Activated naive CD8-positive, alpha-beta T cell treated with anti-CD3 and anti-CD28 coated beads for 36 hours (primary cell): ENCODE measurements at regions not wholly inside any gene's neighbourhood (a gene's known extent, or its start where the extent isn't known, plus 50 kb on each side); places are given as distances from the start of the nearest gene placed in this dataset.
"Not testable (repeated sequence)": the region's sequence is repeated elsewhere in the genome, so short reads cannot be mapped to it uniquely, and the experiment has no call there.

Experiments
- DNase-seq: peaks from one replicate; pipeline ENCODE4 v3.0.0; 2021
- H3K27ac Mint-ChIP-seq: one replicate; pipeline ENCODE4 v1.8.0; 2022; ENCODE audit warnings: mild to moderate bottlenecking, moderate library complexity, mixed read lengths
- H3K27me3 Mint-ChIP-seq: one replicate; pipeline ENCODE4 v1.8.0; 2022; ENCODE audit warnings: mild to moderate bottlenecking, mixed read lengths
- H3K36me3 Mint-ChIP-seq: one replicate; pipeline ENCODE4 v1.8.0; 2021; ENCODE audit warnings: mild to moderate bottlenecking, mixed read lengths
- H3K4me1 Mint-ChIP-seq: one replicate; pipeline ENCODE4 v1.8.0; 2021; ENCODE audit warnings: mixed read lengths
- H3K4me3 Mint-ChIP-seq: one replicate; pipeline ENCODE4 v1.8.0; 2022; ENCODE audit warnings: mild to moderate bottlenecking, moderate library complexity, mixed read lengths
- H3K9me3 Mint-ChIP-seq: one replicate; pipeline ENCODE4 v1.8.0; 2022; ENCODE audit warnings: mixed read lengths

GRCh38 chr2:111598944-111599343 lies 285.0 kb downstream of the ANAPC1 start:
- H3K4me3 Mint-ChIP-seq, H3K4me1 Mint-ChIP-seq, DNase-seq, H3K9me3 Mint-ChIP-seq, H3K36me3 Mint-ChIP-seq, H3K27ac Mint-ChIP-seq, H3K27me3 Mint-ChIP-seq: not testable (repeated sequence)

GRCh38 chr2:111602259-111602658 lies 281.7 kb downstream of the ANAPC1 start:
- DNase-seq, H3K27ac Mint-ChIP-seq, H3K9me3 Mint-ChIP-seq, H3K27me3 Mint-ChIP-seq, H3K36me3 Mint-ChIP-seq, H3K4me3 Mint-ChIP-seq, H3K4me1 Mint-ChIP-seq: not testable (repeated sequence)

DNA sequence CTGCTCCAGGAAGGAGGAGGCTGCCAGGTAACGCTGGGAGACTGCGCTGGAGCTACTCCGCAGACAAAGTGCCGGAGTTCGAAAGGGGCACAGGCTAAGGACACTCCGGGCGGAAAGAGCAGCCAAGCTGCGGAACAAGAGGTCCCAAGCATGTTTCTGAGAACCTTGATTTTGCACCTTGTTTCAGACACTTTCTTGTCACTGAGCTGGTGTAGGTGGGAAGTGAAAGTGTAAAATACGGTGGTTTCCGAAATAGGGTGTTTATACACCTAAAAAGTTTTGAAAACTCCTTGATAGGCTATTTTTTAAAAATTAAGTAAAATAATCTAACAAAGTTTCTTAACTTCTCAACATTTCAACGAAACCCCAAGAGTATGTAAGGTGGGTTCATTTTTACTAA lies 278.2 kb downstream of the ANAPC1 start:
- H3K27me3 Mint-ChIP-seq, H3K36me3 Mint-ChIP-seq, H3K27ac Mint-ChIP-seq, H3K4me3 Mint-ChIP-seq, H3K9me3 Mint-ChIP-seq, DNase-seq, H3K4me1 Mint-ChIP-seq: not testable (repeated sequence)

GRCh38 chr2:111606632-111607031 lies 277.4 kb downstream of the ANAPC1 start:
- not testable (repeated sequence) for H3K4me1 Mint-ChIP-seq, H3K27ac Mint-ChIP-seq, H3K4me3 Mint-ChIP-seq, DNase-seq, H3K27me3 Mint-ChIP-seq, H3K9me3 Mint-ChIP-seq, H3K36me3 Mint-ChIP-seq

DNA sequence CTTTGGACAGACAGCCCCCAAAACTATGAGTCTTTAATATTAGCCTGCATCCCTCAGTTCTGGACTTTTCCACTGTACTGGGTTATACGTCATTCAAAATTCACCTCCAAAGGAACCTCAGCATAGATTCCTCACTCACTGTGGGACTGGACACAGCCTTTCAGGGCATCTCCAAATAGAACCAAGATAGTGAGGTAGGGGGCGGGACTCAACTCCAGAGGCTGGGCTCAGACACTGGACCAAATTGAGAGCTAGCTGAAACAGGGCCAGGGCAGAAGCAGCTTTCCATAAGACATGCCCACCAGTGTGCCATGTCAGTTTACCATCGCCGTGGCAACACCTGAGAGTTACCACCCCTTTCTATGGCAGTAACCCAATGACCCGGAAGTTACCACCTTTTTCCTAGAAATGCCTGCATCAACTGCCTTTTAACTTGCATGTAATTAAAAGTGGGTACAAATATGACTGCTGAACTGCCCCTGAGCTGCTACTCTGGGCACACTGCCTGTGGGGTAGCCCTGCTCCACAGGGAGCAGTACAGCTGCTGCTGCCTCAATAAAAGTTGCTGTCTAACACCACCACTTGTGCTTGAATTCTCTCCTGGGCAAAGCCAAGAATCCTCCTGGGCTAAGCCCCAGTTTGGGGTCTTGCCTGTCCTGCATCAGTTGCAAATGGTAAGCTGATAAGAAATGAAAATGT lies 274.7 kb downstream of the ANAPC1 start:
- H3K36me3 Mint-ChIP-seq, H3K9me3 Mint-ChIP-seq, H3K27me3 Mint-ChIP-seq, H3K27ac Mint-ChIP-seq, H3K4me1 Mint-ChIP-seq, H3K4me3 Mint-ChIP-seq, DNase-seq: not testable (repeated sequence)

DNA sequence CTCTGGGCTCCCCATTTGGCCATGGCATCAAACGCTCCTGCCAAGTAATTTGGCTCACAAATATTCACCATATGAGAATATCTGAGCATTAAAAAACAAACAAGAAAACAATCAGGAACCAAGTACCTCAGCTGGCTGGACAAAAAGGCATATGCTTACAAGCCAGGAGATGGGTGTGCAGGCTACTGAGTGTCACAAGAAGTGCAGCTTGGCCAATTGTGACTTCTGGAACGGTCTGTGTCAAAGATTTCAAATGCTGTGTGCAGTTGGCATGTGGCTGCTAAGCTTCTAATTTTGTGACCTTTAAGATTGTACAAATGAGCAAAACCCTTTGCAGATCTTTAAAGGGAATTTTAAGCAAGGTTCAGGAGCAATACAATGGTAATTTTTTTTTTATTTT lies 274.0 kb downstream of the ANAPC1 start:
- not testable (repeated sequence) for H3K4me3 Mint-ChIP-seq, H3K27me3 Mint-ChIP-seq, H3K36me3 Mint-ChIP-seq

GRCh38 chr2:111616651-111617218 lies 267.3 kb downstream of the ANAPC1 start:
- Mint-ChIP-seq H3K4me3 (no peak overlapping the region), H3K9me3 (no peaks in the 10 kb centered on the region), H3K36me3 (no peaks in the 10 kb centered on the region), H3K27ac (no peak overlapping the region), H3K4me1 (no peaks in the 10 kb centered on the region), H3K27me3 (no peaks in the 10 kb centered on the region)
- DNase-seq: no peak

More for the DNA sequence above, 274.0 kb downstream of the ANAPC1 start:
- not testable (repeated sequence) for H3K9me3 Mint-ChIP-seq, H3K27ac Mint-ChIP-seq, H3K4me1 Mint-ChIP-seq, DNase-seq

DNA sequence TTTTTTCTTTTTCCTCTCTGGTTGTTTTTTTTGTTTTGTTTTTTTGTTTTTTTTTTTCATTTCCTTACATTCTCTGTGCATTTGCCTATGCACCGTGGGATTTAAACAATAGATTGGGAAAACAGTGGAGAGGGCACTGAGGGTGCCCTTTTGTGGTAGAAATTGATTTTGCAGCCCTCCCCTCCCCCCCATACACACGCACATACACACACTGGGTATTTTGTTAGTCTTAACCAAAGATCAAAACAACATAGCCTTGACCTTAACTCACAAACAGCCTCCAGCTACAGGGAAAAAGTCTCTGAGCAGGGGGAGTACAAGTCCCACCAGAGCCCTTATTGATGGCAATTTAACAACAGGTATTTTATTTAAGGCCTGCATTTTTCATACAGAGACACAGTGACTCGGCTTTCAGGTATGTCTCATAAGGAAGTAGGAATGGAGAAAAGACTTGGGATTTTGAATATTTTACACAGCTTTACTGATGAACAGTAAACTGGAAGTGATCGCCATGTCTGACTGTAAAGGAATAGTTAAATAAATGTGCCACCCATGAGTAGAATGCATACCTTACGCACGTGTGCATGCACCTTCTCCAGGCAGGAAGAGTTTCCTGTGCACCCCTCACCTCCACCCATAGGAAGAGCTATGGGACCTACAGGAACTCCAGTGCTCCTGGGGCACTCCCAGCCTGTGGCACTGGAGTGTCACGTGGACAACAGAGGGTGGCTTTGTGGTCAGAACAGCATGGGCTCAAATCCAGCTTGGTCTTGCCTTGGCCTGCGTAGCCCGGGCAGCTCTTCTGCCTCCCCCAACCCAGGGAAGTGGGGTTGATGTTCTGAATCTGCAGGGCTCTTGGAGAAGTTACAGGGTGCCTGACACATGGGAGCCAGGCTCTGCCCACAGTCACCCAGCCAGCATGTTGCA lies 266.4 kb downstream of the ANAPC1 start:
- Mint-ChIP-seq H3K4me3 (no peak overlapping the region), H3K4me1 (no peaks in the 10 kb centered on the region), H3K27ac (no peak overlapping the region), H3K27me3 (no peaks in the 10 kb centered on the region), H3K36me3 (no peaks in the 10 kb centered on the region), H3K9me3 (no peaks in the 10 kb centered on the region)
- DNase-seq: no peak

GRCh38 chr2:111618226-111618977 lies 265.6 kb downstream of the ANAPC1 start:
- no peak overlapping the region for H3K4me3 Mint-ChIP-seq
- no peak for DNase-seq
- H3K27ac Mint-ChIP-seq: no peak overlapping the region
- H3K27me3 Mint-ChIP-seq: peaks cover 3% of the 10 kb centered on the region
- no peaks in the 10 kb centered on the region for H3K4me1 Mint-ChIP-seq
- no peaks in the 10 kb centered on the region for H3K36me3 Mint-ChIP-seq
- H3K9me3 Mint-ChIP-seq: no peaks in the 10 kb centered on the region

DNA sequence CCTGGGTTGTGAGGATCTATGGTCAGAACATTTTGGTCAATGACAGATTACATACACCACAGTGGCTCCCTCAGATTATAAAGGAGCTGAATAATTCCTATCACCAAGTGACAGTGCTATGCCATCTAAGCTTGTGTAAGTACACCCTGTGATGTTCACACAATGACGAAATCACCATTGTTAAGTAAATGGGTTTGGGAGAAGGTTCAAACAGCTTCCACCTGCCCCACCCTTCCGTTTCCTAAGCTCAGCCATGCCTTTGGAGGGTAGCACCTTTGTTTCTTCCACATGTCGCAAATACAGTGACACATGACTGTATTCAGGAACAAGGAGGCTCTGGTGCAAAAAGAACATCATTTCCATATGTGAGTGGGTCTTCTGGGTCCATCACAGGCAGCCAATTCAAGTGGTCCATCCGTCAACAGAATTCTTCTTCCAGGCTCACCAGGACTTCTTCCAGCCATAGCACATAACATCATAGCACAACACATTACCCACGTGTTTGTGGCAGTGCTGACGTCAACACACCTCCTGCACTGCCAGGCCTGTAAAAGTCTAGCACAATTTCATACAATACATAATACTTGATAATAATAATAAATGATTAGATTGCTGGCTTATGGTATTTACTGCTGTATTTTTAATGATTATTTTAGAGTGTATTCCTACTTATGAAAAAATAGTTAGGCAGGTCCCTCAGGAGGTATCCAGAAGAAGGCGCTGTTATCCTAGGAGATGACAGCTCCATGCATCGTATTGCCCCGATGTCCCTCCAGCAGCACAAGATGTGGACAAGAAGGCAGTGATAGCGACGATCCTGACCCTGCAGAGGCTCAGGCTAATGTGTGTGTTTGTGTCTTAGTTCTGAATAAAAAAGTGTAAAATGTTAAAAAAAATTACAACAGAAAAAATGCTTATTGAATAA lies 264.8 kb downstream of the ANAPC1 start:
- Mint-ChIP-seq H3K4me1 (no peaks in the 10 kb centered on the region), H3K36me3 (no peaks in the 10 kb centered on the region), H3K4me3 (no peak overlapping the region), H3K27me3 (peaks cover 3% of the 10 kb centered on the region), H3K9me3 (no peaks in the 10 kb centered on the region), H3K27ac (no peak overlapping the region)
- no peak for DNase-seq

DNA sequence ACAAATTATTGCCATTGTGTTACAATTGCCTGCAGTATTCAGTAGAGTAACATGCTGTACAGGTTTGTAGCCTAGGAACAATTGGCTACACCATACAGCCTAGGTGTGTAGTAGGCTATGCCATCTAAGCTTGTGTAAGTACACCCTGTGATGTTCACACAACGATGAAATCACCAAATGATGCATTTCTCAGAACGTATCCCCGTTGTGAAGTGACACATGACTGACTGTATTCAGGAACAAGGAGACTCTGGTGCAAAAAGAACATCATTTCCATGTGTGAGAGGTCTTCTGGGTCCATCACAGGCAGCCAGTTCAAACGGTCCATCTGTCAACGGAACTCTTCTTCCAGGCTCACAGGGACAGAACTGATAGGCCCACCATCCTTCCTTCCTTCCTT lies 263.7 kb downstream of the ANAPC1 start:
- Mint-ChIP-seq H3K36me3 (no peaks in the 10 kb centered on the region), H3K4me1 (no peaks in the 10 kb centered on the region), H3K27ac (no peak overlapping the region), H3K27me3 (peaks cover 3% of the 10 kb centered on the region), H3K4me3 (no peak overlapping the region), H3K9me3 (no peaks in the 10 kb centered on the region)
- no peak for DNase-seq

DNA sequence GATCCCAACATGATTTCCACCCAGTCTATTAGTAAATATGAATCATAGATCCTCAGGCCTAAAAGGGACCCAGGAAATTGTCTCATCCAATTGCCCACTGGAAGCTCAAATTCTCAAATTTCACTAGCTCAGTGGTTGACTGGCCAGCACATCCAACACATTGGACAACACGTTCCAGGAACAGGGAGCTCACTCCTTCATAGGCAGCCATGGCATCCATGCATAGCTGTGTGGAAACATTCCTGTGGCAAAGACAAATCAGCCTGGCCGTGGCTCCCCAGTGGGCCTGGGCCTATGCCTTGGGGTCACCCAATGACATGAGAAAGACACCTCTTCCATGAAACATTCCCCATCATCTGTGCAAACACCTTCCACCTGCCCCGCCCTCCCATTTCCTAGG lies 261.1 kb downstream of the ANAPC1 start:
- Mint-ChIP-seq H3K36me3 (peaks cover 6% of the 10 kb centered on the region), H3K4me3 (no peak overlapping the region), H3K9me3 (peaks cover 13% of the 10 kb centered on the region), H3K27me3 (peaks cover 6% of the 10 kb centered on the region), H3K27ac (no peak overlapping the region), H3K4me1 (peaks cover 13% of the 10 kb centered on the region)
- DNase-seq: no peak

DNA sequence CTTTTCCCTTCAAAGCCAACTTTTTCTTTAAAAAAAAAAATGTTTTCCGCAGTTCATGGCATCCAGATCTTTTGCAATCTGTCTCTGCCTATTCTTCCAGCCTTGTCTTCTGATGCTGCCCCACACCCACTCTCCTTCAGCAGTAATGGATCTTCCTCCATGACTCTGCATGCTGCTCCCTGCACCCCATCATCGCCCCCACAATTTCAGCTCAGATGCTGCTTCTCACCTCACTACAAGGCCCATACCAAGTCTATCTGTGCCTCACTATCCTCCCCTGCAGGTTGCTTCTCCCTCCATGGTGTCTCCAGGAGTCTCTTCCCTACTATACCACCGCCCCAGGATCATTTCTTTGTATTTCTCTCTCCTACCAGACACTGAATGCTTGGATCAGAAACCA lies 260.6 kb downstream of the ANAPC1 start:
- H3K4me1 Mint-ChIP-seq: peaks cover 13% of the 10 kb centered on the region
- peaks cover 17% of the 10 kb centered on the region for H3K9me3 Mint-ChIP-seq

GRCh38 chr2:111624411-111625156 lies 259.4 kb downstream of the ANAPC1 start:
- H3K9me3 Mint-ChIP-seq: peaks cover 25% of the 10 kb centered on the region
- H3K27ac Mint-ChIP-seq: no peak overlapping the region

More for the DNA sequence above, 260.6 kb downstream of the ANAPC1 start:
- Mint-ChIP-seq H3K36me3 (peaks cover 6% of the 10 kb centered on the region), H3K27ac (no peak overlapping the region), H3K27me3 (peaks cover 6% of the 10 kb centered on the region), H3K4me3 (no peak overlapping the region)
- DNase-seq: no peak

More at GRCh38 chr2:111624411-111625156, 259.4 kb downstream of the ANAPC1 start:
- DNase-seq: no peak
- Mint-ChIP-seq H3K36me3 (peaks cover 6% of the 10 kb centered on the region), H3K4me3 (no peak overlapping the region), H3K27me3 (peaks cover 6% of the 10 kb centered on the region), H3K4me1 (peaks cover 13% of the 10 kb centered on the region)
